ENCODE measurements at regions not wholly inside any gene's neighbourhood (a gene's known extent, or its start where the extent isn't known, plus 50 kb on each side); places are given as distances from the start of the nearest gene placed in this dataset.

GRCh38 chr20:12095180-12095920 is 177.7 kb downstream of the BTBD3 start:
- no peak for TF ChIP-seq CTCF (IDR thresholded peaks at IDR 0.05)
- TF ChIP-seq EZH2 (IDR thresholded peaks at IDR 0.05; ENCODE audit: borderline replicate concordance, insufficient read depth, low read depth, low read length, poor library complexity, severe bottlenecking) = no peak

All from B cell (primary cell).